Activated naive CD4-positive, alpha-beta T cell treated with anti-CD3 and anti-CD28 coated beads, Interleukin-2, amount 50 U/mL, for 16 hours (primary cell): ENCODE measurements at regions not wholly inside any gene's neighbourhood (a gene's known extent, or its start where the extent isn't known, plus 50 kb on each side); places are given as distances from the start of the nearest gene placed in this dataset.

Experiments
- DNase-seq: peaks from one replicate; pipeline ENCODE4 v3.0.0-alpha.2; 2020

GRCh38 chr5:1730487-1730847 lies 69.2 kb downstream of the MRPL36 start:
- DNase-seq = no peak

- DNase-seq = no peak
These were observed 69.8 kb downstream of the MRPL36 start for GRCh38 chr5:1729641-1730486.

GRCh38 chr5:1728846-1729245 lies 70.8 kb downstream of the MRPL36 start:
- DNase-seq = no peak

DNA sequence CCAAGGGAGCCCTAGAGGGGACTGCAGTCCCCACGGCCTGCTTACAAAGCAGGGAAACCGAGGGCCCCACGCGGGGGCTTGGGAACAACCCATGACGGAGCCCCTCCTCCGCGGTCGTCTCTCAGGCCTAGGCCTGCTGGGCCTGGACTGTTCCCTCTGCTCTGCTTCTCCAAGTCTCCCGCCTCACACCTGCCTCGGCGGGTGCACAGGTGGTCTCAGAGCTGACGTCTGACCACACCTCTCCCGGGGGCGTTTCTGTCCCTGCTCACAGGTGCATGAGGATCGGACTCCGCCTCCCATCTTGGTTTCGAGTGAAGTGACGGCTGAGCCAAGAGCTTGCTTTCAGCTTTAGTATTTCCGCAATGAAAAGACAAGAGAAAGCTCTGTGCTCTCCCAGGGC lies 72.1 kb downstream of the MRPL36 start:
- no peak for DNase-seq

DNA sequence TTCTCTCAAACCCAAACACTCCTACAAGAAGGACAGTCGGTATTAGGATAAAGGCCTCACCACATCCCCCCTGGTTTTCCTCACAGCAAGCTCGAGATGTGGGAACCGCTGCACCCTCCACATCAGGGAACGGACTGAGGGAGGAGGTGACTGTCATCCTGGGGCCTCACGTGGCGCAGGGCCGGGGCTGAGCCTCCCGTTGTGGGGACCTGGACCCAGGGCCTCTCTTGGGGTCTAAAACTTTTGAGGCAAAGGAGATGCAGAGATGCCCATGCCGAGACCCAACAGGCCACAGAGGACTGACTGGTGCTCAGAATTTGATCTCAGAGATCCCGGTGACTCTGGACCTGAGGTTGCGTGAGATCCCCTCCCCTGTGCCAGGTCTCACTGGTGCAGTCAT lies 72.7 kb downstream of the MRPL36 start:
- no peak for DNase-seq

- no peak for DNase-seq
These were observed 73.2 kb downstream of the MRPL36 start for GRCh38 chr5:1726469-1726865.

DNA sequence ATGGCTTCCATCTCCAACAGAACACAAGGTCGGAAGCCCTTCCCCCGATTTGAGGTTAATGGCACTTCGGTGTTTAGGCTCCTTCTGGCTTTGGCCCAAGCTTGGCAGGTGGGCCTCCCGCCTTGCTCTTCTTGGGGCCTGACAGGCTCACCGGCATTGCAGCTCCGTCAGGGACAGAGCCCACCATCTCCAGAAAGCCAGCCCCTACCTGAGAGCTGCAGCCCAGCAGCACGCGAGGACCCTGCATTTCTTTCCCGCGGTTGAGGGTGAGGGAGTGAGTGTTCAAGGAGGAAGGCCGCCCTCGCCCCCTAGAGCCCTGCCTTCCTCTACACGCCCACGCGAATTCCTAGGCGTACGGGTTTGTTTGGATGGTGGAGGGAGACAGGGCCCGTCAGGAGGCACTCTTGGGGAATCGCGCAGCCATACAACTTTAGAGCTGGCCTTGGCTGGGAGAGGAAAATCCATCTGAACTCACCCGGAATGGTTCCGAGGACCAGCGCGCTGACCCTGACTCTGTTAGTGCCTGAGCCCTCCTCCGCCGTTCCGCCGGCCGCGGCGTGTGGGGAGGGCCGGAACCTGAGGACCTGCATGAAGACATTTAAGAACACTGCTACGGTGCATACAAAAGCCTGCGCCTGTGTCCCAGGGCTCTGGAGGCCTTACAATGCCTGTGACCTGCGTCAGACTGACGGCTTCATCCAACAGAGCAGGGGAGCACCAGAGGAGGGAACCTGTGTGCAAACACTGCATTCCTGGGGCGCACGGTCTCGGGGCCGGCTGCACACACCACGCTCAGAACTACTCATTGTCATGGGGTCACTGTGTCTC lies 73.8 kb downstream of the MRPL36 start:
- no peak for DNase-seq

DNA sequence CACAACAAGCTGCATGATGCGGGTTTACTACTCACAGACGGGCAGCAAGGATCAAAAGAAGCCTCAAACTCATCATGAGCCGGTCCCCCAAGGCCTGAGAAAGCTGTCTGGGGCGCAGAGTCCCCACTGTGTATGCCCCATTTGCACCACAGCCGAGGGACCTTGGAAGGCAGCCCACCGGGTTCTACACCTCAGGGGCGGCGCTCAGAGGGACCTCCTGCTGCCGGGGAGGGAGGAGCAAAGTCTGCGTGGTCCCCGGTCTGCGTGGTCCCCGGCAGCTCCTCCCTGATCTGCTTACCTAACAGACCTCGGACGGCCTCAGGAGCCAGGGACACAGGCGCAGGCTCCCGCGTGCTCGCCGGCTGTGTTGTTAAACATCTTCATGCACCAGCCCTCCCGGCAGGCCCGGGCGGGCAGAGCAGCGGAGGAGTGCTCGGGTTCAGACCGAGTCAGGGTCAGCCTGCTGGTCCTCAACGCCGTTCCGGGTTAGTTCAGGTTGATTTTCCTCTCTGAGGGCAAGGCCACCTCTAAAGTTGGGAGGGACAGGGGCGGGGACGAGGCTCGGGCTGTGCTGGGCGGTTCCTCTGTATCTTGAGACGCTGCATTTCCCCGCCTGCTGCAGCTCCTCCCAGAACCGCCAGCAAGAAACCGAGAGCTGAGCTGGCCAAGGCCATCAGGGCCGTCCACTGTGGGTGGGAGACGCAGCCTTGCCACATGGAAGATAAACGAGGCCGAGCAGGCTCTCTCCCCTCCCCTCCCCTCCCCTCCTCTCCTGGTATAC lies 74.6 kb downstream of the MRPL36 start:
- DNase-seq = no peak

- DNase-seq = no peak
These were observed 75.4 kb downstream of the MRPL36 start for GRCh38 chr5:1723957-1724821.

- no peak for DNase-seq
These were observed 76.2 kb downstream of the MRPL36 start for GRCh38 chr5:1723476-1723875.

- DNase-seq = no peak
These were observed 76.8 kb downstream of the MRPL36 start for GRCh38 chr5:1722877-1723276.

DNA sequence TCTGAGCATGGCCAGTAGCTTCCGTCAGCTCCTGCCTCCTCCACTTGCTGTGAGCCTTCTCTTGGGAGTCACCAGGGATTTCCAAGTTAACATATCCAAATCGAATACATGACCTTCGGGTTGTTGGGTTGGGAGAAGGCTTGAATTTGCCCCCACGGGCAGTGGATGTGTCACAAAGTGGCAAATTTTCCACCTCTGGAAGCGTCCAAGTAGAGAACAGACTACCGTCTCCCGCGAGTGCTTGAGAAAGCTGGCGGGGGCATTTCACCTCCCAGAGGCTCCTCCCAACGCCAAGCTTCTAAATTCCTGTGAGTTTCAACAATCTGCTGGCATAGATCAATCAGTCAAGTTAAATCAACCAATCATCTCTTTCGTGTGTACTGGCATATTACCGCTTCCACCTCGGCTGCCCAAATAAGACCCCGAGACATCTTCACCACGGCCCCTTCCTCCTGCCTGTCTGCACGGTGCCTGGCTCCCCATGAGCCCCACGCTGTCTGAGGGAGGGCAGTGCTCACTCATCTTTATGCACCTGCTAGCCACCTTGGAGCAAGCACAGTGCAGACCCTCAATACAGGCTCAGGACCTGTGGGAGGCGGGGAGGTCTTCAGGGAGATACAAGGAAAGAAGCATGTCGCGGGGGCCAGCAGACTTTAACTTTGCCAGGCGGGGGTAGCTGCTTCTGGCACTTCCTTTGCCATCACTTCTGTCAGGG lies 79.1 kb downstream of the MRPL36 start:
- no peak for DNase-seq

- DNase-seq = no peak
These were observed 79.8 kb downstream of the MRPL36 start for GRCh38 chr5:1719860-1720259.

GRCh38 chr5:1718669-1719068 lies 81.0 kb downstream of the MRPL36 start:
- DNase-seq = no peak

DNA sequence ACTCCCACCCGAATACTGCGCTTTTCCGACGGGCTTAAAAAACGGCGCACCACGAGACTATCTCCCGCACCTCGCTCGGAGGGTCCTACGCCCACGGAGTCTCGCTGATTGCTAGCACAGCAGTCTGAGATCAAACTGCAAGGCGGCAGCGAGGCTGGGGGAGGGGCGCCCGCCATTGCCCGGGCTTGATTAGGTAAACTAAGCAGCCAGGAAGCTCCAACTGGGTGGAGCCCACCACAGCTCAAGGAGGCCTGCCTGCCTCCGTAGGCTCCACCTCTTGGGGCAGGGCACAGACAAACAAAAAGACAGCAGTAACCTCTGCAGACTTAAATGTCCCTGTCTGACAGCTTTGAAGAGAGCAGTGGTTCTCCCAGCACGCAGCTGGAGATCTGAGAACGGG lies 89.5 kb downstream of the MRPL36 start:
- DNase-seq = peak; percentile 41

DNA sequence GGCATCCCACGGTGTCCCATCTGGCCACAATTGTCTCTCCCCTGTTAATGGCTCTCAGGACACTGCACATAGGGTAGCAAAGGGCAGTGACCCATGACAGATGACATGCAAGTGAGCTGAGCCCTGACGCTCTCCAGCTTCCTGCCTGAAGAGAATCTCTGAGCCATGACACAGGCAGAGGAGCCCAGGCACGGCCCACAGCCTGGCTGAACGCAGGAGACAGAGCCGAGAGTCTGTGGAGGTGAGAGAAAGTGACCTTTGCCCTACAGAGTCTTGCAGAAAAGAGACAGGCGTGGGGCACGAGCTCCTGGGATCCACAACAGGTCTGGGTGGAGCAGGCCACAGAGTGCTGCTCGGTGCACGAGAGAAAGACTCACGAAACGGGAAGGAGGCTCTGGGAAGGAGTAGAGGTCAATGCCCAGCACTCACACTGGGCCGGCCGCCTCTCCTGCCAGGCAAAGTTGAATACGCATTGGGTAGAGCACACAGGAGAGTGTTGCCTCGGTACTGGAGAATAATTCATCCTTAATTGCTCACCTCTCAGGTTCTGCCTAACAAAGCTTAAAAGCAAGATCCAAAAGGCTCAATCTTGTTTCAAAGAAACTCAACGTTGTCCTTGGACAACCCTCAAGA lies 90.3 kb downstream of the MRPL36 start:
- DNase-seq = no peak

GRCh38 chr5:1708592-1709141 lies 91.0 kb downstream of the MRPL36 start:
- no peak for DNase-seq

GRCh38 chr5:1707467-1707866 lies 92.2 kb downstream of the MRPL36 start:
- DNase-seq = no peak

DNA sequence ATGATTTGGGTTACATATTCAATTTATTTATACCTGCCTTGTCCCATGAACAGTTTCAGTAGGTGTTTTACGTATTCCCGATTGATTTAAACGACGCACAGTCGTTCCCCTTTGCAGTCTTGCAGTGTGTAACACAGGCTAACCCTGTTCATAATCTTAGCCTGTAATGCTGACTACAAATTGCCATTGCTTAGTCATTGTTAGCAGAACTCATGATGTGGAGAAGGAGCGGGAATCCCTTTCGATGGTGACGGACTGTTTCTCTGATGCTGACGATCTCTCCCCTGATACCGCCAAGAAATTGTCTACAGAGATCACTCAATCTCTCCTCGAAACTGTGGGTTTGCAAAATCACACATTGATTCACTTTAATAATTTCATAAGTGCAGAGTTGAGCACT lies 93.2 kb downstream of the MRPL36 start:
- DNase-seq = no peak

- no peak for DNase-seq
These were observed 93.6 kb downstream of the MRPL36 start for GRCh38 chr5:1706021-1706420.

GRCh38 chr5:1704676-1705075 lies 95.0 kb downstream of the MRPL36 start:
- DNase-seq = no peak
